ENCODE measurements at regions not wholly inside any gene's neighbourhood (a gene's known extent, or its start where the extent isn't known, plus 50 kb on each side); places are given as distances from the start of the nearest gene placed in this dataset.

- ChIA-PET POLR2A (no interaction called here), CTCF (no interaction called here)
Observed at GRCh38 chr2:126345691-126346090, 310.3 kb upstream of the GYPC start.

- ChIA-PET POLR2A (no interaction called here), CTCF (no interaction called here)
Observed at GRCh38 chr2:126356631-126357030, 299.3 kb upstream of the GYPC start.

GRCh38 chr2:126358122-126358521 lies 297.8 kb upstream of the GYPC start:
- CTCF ChIA-PET: no interaction called here
- POLR2A ChIA-PET: no interaction called here

GRCh38 chr2:126359494-126359893 lies 296.5 kb upstream of the GYPC start:
- POLR2A ChIA-PET: no interaction called here

GRCh38 chr2:126367361-126367760 lies 288.6 kb upstream of the GYPC start:
- CTCF ChIA-PET: no interaction called here
- POLR2A ChIA-PET: no interaction called here

More at GRCh38 chr2:126359494-126359893, 296.5 kb upstream of the GYPC start:
- CTCF ChIA-PET: no interaction called here

- ChIA-PET POLR2A (no interaction called here), CTCF (no interaction called here)
Observed at GRCh38 chr2:126368758-126369157, 287.2 kb upstream of the GYPC start.

- ChIA-PET POLR2A (no interaction called here), CTCF (interaction anchor here (1.5 kb wide), 1 partner anchor 9 kb away, joined by 3 read pairs; no protein-coding TSS in a partner anchor)
Observed at GRCh38 chr2:126370201-126370600, 285.8 kb upstream of the GYPC start.

GRCh38 chr2:126372406-126372805 lies 283.6 kb upstream of the GYPC start:
- ChIA-PET POLR2A (no interaction called here), CTCF (no interaction called here)

- ChIA-PET CTCF (no interaction called here), POLR2A (no interaction called here)
Observed at GRCh38 chr2:126378176-126378575, 277.8 kb upstream of the GYPC start.

- POLR2A ChIA-PET: no interaction called here
- CTCF ChIA-PET: no interaction called here
Observed at GRCh38 chr2:126381091-126381490, 274.9 kb upstream of the GYPC start.

GRCh38 chr2:126382998-126383397 lies 273.0 kb upstream of the GYPC start:
- POLR2A ChIA-PET: no interaction called here
- CTCF ChIA-PET: no interaction called here

- ChIA-PET CTCF (no interaction called here), POLR2A (no interaction called here)
Observed at GRCh38 chr2:126383800-126384199, 272.2 kb upstream of the GYPC start.

- ChIA-PET POLR2A (no interaction called here), CTCF (no interaction called here)
Observed at GRCh38 chr2:126385441-126385840, 270.5 kb upstream of the GYPC start.

- POLR2A ChIA-PET: no interaction called here
- CTCF ChIA-PET: no interaction called here
Observed at GRCh38 chr2:126385983-126386382, 270.0 kb upstream of the GYPC start.

GRCh38 chr2:126389446-126389845 lies 266.5 kb upstream of the GYPC start:
- CTCF ChIA-PET: no interaction called here
- POLR2A ChIA-PET: no interaction called here

- ChIA-PET CTCF (no interaction called here), POLR2A (no interaction called here)
Observed at GRCh38 chr2:126392889-126393288, 263.1 kb upstream of the GYPC start.

GRCh38 chr2:126399001-126399400 lies 257.0 kb upstream of the GYPC start:
- CTCF ChIA-PET: no interaction called here
- POLR2A ChIA-PET: no interaction called here

GRCh38 chr2:126403039-126403628 lies 252.8 kb upstream of the GYPC start:
- CTCF ChIA-PET: no interaction called here
- POLR2A ChIA-PET: no interaction called here

- POLR2A ChIA-PET: no interaction called here
- CTCF ChIA-PET: no interaction called here
Observed at GRCh38 chr2:126406267-126406666, 249.7 kb upstream of the GYPC start.

- POLR2A ChIA-PET: no interaction called here
- CTCF ChIA-PET: no interaction called here
Observed at GRCh38 chr2:126408671-126409070, 247.3 kb upstream of the GYPC start.

- ChIA-PET POLR2A (no interaction called here), CTCF (no interaction called here)
Observed at GRCh38 chr2:126409850-126410249, 246.1 kb upstream of the GYPC start.

GRCh38 chr2:126413079-126413478 lies 242.9 kb upstream of the GYPC start:
- POLR2A ChIA-PET: no interaction called here

GRCh38 chr2:126419403-126419802 lies 236.6 kb upstream of the GYPC start:
- POLR2A ChIA-PET: no interaction called here
- CTCF ChIA-PET: no interaction called here

More at GRCh38 chr2:126413079-126413478, 242.9 kb upstream of the GYPC start:
- CTCF ChIA-PET: interaction anchor here (0.6 kb wide), 1 partner anchor 23 kb away, joined by 3 read pairs; no protein-coding TSS in a partner anchor
